ENCODE measurements at regions not wholly inside any gene's neighbourhood (a gene's known extent, or its start where the extent isn't known, plus 50 kb on each side); places are given as distances from the start of the nearest gene placed in this dataset.

DNA sequence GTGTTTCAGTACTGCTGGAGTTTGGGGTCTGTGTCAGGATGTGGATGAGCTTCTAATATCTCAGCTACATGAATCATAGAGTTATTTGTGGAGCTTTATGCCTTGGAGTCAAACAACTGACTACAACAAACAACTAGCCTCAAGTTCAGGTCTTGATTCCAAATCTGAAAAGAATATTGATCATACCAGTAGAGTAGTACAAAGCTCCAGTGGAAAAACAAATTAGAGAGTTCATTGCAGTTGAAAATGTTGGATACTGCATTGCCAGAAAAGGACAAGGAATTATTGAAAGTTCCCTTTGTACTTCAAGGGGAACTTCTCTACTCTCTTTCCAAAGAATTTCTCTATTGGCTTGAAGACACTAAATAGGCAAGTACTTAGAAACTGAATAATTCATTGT lies 117.6 kb upstream of the CTTNBP2 start:
- no peak for TF ChIP-seq ZFX (IDR thresholded peaks at IDR 0.05; ENCODE audit: borderline replicate concordance)
- no peak for TF ChIP-seq CTCF (IDR thresholded peaks at IDR 0.05)
- no peak overlapping the region for H3K27ac ChIP-seq

DNA sequence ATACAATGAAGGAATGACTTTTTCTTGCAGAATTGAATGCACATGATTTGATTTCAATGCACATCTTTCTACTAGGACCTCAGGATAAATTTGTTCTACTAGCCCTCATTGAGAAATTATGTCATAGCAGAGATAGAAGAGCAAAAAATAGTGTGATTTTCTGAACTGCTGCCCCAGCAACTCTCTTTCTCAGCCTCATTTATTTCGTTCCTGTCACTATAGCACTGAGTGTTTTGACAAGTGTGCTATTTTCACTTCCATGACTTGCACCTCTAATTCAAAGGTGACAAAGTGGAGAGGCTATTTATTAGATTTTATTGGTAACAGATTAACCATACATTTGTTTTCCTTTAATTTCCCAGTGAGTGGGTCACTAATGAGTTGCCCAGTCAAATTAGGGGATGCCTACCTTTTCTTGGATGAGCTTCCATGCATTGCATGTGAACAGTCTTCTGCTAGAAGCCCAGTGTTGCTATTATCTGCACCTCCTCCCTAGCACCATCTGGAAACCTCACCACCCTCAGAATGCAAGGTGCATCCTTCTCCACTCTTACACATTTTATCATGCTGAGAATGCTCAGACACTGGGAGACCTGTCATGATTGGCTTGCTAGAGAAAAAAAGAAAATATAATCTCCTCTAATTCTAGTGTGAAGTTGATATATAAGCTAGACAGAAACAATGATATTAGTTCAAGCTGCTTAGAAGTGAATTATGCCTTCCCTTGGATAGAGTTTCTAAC lies 119.6 kb upstream of the CTTNBP2 start:
- no peak for TF ChIP-seq ZFX (IDR thresholded peaks at IDR 0.05; ENCODE audit: borderline replicate concordance)
- no peak for TF ChIP-seq CTCF (IDR thresholded peaks at IDR 0.05)
- no peak overlapping the region for H3K27ac ChIP-seq

DNA sequence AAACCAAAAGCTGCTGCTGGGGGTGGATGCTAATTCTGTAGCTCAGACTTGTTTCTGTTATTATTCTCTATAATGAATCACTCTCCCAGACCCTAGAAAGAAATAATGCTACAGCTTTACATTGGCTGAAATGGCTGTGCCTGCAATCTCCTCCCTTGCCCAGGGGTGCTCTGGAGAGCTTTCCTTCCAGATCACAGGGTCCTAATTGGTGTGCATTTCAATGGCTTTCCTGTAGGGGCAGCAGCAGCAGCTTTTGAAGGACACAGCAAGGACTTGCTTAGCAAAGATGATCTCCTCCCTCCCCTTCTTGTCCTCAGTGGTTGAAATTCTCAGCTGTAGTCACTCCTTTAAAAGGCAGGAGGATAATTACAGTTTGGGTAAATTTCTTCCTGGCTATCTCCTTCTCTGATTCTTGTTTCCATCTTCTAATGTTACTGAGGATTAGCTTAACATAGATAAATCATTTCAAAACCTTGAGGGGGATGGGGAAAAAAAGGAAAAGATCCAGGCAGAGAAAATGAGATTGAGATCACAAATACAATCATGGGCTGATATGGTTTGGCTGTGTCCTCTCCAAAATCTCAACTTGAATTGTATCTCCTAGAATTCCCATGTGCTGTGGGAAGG lies 120.2 kb upstream of the CTTNBP2 start:
- no peak overlapping the region for H3K27ac ChIP-seq
- no peak for TF ChIP-seq ZFX (IDR thresholded peaks at IDR 0.05; ENCODE audit: borderline replicate concordance)
- peak; percentile 91 for TF ChIP-seq CTCF (IDR thresholded peaks at IDR 0.05)

DNA sequence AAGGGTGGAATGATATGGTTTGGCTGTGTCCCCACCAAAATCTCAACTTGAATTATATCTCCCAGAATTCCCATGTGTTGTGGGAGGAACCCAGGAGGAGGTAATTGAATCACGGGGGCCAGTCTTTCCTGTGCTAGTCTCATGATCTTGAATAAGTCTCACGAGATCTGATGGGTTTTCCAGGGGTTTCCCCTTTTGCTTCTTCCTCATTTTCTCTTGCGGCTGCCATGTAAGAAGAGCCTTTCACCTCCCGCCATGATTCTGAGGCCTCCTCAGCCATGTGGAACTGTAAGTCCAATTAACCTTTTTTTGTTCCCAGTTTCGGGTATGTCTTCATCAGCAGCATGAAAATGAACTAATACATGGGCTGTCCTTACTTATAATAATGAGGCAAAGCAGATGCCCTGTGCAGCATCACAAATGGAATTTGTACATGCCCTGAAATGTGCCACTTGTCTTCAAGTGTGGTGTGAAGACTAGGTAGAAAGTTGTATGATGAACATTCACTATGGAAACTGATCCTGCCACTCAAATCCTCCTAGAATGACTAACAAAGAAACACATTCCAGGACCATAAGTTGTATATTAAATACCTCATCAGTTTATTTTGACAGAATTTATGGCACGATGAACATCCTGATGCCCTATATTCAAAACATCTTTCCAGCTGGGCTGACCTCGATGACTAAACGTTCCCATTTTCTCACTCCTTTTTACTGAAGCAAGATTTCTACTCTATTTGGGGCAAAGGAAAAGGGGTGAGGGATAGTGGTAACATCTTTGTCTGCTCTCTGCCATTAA lies 122.8 kb upstream of the CTTNBP2 start:
- H3K27ac ChIP-seq, result no peak overlapping the region
- TF ChIP-seq ZFX (IDR thresholded peaks at IDR 0.05; ENCODE audit: borderline replicate concordance) (no peak), CTCF (IDR thresholded peaks at IDR 0.05) (no peak)

- TF ChIP-seq ZFX (IDR thresholded peaks at IDR 0.05; ENCODE audit: borderline replicate concordance), result no peak
- no peak for TF ChIP-seq CTCF (IDR thresholded peaks at IDR 0.05)
- H3K27ac ChIP-seq, result no peak overlapping the region
Observed at GRCh38 chr7:117997862-117998825, 124.9 kb upstream of the CTTNBP2 start.

- H3K27ac ChIP-seq, result no peak overlapping the region
- no peak for TF ChIP-seq ZFX (IDR thresholded peaks at IDR 0.05; ENCODE audit: borderline replicate concordance)
- no peak for TF ChIP-seq CTCF (IDR thresholded peaks at IDR 0.05)
Observed at GRCh38 chr7:118000480-118001202, 127.4 kb upstream of the CTTNBP2 start.

Data from 22Rv1 (cell line).